ENCODE measurements at regions not wholly inside any gene's neighbourhood (a gene's known extent, or its start where the extent isn't known, plus 50 kb on each side); places are given as distances from the start of the nearest gene placed in this dataset.

GRCh38 chr7:145219461-145219860 is 383.6 kb upstream of the TPK1 start:
- H3K27me3 ChIP-seq (ENCODE audit: insufficient read depth, low read depth, low read length), result no peaks in the 10 kb centered on the region
- H3K9me2 ChIP-seq (ENCODE audit: insufficient read depth, low read length), result no peaks in the 10 kb centered on the region
- H3K27ac ChIP-seq (ENCODE audit: low read length), result no peak overlapping the region
- no peak overlapping the region for H3K4me3 ChIP-seq (ENCODE audit: low read length)
- H4K20me1 ChIP-seq (ENCODE audit: insufficient read depth), result no peaks in the 10 kb centered on the region
- H3K9me3 ChIP-seq (ENCODE audit: low read length), result no peaks in the 10 kb centered on the region
- no peaks in the 10 kb centered on the region for H3K79me2 ChIP-seq (replicated peaks; ENCODE audit: insufficient read depth, low read length)
- TF ChIP-seq POLR2AphosphoS5 (IDR thresholded peaks at IDR 0.05) (no peak), SMC3 (conservative IDR thresholded peaks at IDR 0.05; ENCODE audit: poor library complexity) (no peak), EP300 (conservative IDR thresholded peaks at IDR 0.05; ENCODE audit: poor library complexity, severe bottlenecking) (no peak), EZH2 (IDR thresholded peaks at IDR 0.05; ENCODE audit: borderline replicate concordance, insufficient read depth, low read length, poor library complexity, severe bottlenecking) (no peak), TAF1 (IDR thresholded peaks at IDR 0.05; ENCODE audit: low read depth) (no peak), MXI1 (conservative IDR thresholded peaks at IDR 0.05; ENCODE audit: poor library complexity, severe bottlenecking) (no peak), RAD21 (conservative IDR thresholded peaks at IDR 0.05) (no peak)
- TF ChIP-seq, protein P1, sequence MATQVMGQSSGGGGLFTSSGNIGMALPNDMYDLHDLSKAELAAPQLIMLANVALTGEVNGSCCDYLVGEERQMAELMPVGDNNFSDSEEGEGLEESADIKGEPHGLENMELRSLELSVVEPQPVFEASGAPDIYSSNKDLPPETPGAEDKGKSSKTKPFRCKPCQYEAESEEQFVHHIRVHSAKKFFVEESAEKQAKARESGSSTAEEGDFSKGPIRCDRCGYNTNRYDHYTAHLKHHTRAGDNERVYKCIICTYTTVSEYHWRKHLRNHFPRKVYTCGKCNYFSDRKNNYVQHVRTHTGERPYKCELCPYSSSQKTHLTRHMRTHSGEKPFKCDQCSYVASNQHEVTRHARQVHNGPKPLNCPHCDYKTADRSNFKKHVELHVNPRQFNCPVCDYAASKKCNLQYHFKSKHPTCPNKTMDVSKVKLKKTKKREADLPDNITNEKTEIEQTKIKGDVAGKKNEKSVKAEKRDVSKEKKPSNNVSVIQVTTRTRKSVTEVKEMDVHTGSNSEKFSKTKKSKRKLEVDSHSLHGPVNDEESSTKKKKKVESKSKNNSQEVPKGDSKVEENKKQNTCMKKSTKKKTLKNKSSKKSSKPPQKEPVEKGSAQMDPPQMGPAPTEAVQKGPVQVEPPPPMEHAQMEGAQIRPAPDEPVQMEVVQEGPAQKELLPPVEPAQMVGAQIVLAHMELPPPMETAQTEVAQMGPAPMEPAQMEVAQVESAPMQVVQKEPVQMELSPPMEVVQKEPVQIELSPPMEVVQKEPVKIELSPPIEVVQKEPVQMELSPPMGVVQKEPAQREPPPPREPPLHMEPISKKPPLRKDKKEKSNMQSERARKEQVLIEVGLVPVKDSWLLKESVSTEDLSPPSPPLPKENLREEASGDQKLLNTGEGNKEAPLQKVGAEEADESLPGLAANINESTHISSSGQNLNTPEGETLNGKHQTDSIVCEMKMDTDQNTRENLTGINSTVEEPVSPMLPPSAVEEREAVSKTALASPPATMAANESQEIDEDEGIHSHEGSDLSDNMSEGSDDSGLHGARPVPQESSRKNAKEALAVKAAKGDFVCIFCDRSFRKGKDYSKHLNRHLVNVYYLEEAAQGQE (IDR thresholded peaks at IDR 0.05; ENCODE audit: borderline replicate concordance), result no peak
- TF ChIP-seq, protein P2, sequence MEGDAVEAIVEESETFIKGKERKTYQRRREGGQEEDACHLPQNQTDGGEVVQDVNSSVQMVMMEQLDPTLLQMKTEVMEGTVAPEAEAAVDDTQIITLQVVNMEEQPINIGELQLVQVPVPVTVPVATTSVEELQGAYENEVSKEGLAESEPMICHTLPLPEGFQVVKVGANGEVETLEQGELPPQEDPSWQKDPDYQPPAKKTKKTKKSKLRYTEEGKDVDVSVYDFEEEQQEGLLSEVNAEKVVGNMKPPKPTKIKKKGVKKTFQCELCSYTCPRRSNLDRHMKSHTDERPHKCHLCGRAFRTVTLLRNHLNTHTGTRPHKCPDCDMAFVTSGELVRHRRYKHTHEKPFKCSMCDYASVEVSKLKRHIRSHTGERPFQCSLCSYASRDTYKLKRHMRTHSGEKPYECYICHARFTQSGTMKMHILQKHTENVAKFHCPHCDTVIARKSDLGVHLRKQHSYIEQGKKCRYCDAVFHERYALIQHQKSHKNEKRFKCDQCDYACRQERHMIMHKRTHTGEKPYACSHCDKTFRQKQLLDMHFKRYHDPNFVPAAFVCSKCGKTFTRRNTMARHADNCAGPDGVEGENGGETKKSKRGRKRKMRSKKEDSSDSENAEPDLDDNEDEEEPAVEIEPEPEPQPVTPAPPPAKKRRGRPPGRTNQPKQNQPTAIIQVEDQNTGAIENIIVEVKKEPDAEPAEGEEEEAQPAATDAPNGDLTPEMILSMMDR (IDR thresholded peaks at IDR 0.05; ENCODE audit: poor library complexity, severe bottlenecking), result no peak
- H3K9ac ChIP-seq (ENCODE audit: low read length), result no peak overlapping the region
- H3K4me2 ChIP-seq (ENCODE audit: low read length), result no peak overlapping the region
- no peaks in the 10 kb centered on the region for H3F3A ChIP-seq (ENCODE audit: insufficient read depth, low read length, poor library complexity, severe bottlenecking)
- H2AFZ ChIP-seq (ENCODE audit: low read depth, low read length), result no peak overlapping the region
- no peaks in the 10 kb centered on the region for H3K36me3 ChIP-seq (ENCODE audit: insufficient read depth, low read length)

DNA sequence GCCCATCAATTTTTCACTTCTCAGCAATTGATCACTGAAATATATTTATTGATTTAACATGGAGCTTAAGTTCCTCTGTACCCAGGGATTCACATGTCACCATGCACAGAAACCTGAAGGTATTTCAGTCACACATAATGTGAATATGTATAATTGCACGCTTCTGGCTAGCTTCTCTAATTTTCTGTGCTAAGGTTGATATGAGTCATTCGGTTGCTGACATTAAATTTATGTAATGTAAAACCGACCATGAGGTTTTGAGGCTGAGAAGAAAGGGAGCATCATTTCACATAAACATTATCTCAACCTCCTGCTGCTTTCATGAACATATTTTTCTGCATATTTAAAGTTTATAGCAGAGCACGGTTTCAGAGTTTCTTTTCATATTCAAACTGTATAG is 381.0 kb upstream of the TPK1 start:
- Histone ChIP-seq H3K4me2 (ENCODE audit: low read length) (no peak overlapping the region), H3K9me3 (ENCODE audit: low read length) (no peaks in the 10 kb centered on the region), H3F3A (ENCODE audit: insufficient read depth, low read length, poor library complexity, severe bottlenecking) (no peaks in the 10 kb centered on the region), H4K20me1 (ENCODE audit: insufficient read depth) (no peaks in the 10 kb centered on the region), H3K27ac (ENCODE audit: low read length) (no peak overlapping the region), H3K4me3 (ENCODE audit: low read length) (no peak overlapping the region), H2AFZ (ENCODE audit: low read depth, low read length) (no peak overlapping the region), H3K79me2 (replicated peaks; ENCODE audit: insufficient read depth, low read length) (no peaks in the 10 kb centered on the region), H3K27me3 (ENCODE audit: insufficient read depth, low read depth, low read length) (no peaks in the 10 kb centered on the region), H3K36me3 (ENCODE audit: insufficient read depth, low read length) (no peaks in the 10 kb centered on the region), H3K9me2 (ENCODE audit: insufficient read depth, low read length) (no peaks in the 10 kb centered on the region), H3K9ac (ENCODE audit: low read length) (no peak overlapping the region)
- TF ChIP-seq RAD21 (conservative IDR thresholded peaks at IDR 0.05) (no peak), SMC3 (conservative IDR thresholded peaks at IDR 0.05; ENCODE audit: poor library complexity) (no peak), POLR2AphosphoS5 (IDR thresholded peaks at IDR 0.05) (no peak), EZH2 (IDR thresholded peaks at IDR 0.05; ENCODE audit: borderline replicate concordance, insufficient read depth, low read length, poor library complexity, severe bottlenecking) (no peak), EP300 (conservative IDR thresholded peaks at IDR 0.05; ENCODE audit: poor library complexity, severe bottlenecking) (no peak), TAF1 (IDR thresholded peaks at IDR 0.05; ENCODE audit: low read depth) (no peak)
- TF ChIP-seq, protein P2 (IDR thresholded peaks at IDR 0.05; ENCODE audit: poor library complexity, severe bottlenecking), result no peak
- TF ChIP-seq, protein P1 (IDR thresholded peaks at IDR 0.05; ENCODE audit: borderline replicate concordance), result no peak

All from neural cell (in vitro differentiated cells).